ENCODE measurements at regions not wholly inside any gene's neighbourhood (a gene's known extent, or its start where the extent isn't known, plus 50 kb on each side); places are given as distances from the start of the nearest gene placed in this dataset.

DNA sequence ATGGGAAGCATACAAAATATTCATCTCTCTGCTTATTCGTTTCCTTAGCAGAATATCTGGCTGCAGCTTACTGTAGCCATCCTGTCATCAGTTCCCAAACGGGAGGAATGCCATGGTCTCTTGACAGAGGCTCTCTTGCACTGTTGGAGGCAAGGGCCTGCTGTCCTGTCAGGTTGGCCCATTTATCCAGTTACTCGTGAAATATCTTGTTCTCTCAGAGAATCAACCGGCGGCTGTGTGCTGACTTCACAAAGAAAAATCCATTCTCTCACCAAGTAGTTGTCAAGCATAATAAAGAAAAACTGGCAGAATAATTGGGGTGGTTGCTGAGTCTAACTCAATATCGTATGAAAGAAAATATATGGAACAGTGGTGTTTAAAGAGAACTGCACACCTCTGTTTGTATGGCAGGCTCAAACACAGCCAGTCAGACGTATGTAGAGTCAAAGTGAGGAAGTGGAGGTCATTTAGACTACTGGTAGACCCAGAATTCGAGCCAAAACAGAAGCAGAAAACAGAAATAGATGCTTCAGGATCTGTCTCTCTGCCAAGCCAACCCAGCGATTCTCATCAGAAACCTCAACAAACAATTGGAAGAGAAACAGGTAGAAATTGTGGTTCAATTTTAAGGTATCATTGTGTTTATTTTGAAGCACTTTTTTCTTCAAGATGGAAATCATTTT is 349.2 kb upstream of the PRKCQ start (continued):
- TF ChIP-seq, protein P1, sequence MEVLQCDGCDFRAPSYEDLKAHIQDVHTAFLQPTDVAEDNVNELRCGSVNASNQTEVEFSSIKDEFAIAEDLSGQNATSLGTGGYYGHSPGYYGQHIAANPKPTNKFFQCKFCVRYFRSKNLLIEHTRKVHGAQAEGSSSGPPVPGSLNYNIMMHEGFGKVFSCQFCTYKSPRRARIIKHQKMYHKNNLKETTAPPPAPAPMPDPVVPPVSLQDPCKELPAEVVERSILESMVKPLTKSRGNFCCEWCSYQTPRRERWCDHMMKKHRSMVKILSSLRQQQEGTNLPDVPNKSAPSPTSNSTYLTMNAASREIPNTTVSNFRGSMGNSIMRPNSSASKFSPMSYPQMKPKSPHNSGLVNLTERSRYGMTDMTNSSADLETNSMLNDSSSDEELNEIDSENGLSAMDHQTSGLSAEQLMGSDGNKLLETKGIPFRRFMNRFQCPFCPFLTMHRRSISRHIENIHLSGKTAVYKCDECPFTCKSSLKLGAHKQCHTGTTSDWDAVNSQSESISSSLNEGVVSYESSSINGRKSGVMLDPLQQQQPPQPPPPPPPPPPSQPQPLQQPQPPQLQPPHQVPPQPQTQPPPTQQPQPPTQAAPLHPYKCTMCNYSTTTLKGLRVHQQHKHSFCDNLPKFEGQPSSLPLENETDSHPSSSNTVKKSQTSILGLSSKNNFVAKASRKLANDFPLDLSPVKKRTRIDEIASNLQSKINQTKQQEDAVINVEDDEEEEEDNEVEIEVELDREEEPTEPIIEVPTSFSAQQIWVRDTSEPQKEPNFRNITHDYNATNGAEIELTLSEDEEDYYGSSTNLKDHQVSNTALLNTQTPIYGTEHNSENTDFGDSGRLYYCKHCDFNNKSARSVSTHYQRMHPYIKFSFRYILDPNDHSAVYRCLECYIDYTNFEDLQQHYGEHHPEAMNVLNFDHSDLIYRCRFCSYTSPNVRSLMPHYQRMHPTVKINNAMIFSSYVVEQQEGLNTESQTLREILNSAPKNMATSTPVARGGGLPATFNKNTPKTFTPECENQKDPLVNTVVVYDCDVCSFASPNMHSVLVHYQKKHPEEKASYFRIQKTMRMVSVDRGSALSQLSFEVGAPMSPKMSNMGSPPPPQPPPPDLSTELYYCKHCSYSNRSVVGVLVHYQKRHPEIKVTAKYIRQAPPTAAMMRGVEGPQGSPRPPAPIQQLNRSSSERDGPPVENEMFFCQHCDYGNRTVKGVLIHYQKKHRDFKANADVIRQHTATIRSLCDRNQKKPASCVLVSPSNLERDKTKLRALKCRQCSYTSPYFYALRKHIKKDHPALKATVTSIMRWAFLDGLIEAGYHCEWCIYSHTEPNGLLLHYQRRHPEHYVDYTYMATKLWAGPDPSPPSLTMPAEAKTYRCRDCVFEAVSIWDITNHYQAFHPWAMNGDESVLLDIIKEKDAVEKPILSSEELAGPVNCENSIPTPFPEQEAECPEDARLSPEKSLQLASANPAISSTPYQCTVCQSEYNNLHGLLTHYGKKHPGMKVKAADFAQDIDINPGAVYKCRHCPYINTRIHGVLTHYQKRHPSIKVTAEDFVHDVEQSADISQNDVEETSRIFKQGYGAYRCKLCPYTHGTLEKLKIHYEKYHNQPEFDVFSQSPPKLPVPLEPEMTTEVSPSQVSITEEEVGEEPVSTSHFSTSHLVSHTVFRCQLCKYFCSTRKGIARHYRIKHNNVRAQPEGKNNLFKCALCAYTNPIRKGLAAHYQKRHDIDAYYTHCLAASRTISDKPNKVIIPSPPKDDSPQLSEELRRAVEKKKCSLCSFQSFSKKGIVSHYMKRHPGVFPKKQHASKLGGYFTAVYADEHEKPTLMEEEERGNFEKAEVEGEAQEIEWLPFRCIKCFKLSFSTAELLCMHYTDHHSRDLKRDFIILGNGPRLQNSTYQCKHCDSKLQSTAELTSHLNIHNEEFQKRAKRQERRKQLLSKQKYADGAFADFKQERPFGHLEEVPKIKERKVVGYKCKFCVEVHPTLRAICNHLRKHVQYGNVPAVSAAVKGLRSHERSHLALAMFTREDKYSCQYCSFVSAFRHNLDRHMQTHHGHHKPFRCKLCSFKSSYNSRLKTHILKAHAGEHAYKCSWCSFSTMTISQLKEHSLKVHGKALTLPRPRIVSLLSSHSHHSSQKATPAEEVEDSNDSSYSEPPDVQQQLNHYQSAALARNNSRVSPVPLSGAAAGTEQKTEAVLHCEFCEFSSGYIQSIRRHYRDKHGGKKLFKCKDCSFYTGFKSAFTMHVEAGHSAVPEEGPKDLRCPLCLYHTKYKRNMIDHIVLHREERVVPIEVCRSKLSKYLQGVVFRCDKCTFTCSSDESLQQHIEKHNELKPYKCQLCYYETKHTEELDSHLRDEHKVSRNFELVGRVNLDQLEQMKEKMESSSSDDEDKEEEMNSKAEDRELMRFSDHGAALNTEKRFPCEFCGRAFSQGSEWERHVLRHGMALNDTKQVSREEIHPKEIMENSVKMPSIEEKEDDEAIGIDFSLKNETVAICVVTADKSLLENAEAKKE (CRISPR knock-in tag; IDR thresholded peaks at IDR 0.05): no peak
- TF ChIP-seq, protein P2, sequence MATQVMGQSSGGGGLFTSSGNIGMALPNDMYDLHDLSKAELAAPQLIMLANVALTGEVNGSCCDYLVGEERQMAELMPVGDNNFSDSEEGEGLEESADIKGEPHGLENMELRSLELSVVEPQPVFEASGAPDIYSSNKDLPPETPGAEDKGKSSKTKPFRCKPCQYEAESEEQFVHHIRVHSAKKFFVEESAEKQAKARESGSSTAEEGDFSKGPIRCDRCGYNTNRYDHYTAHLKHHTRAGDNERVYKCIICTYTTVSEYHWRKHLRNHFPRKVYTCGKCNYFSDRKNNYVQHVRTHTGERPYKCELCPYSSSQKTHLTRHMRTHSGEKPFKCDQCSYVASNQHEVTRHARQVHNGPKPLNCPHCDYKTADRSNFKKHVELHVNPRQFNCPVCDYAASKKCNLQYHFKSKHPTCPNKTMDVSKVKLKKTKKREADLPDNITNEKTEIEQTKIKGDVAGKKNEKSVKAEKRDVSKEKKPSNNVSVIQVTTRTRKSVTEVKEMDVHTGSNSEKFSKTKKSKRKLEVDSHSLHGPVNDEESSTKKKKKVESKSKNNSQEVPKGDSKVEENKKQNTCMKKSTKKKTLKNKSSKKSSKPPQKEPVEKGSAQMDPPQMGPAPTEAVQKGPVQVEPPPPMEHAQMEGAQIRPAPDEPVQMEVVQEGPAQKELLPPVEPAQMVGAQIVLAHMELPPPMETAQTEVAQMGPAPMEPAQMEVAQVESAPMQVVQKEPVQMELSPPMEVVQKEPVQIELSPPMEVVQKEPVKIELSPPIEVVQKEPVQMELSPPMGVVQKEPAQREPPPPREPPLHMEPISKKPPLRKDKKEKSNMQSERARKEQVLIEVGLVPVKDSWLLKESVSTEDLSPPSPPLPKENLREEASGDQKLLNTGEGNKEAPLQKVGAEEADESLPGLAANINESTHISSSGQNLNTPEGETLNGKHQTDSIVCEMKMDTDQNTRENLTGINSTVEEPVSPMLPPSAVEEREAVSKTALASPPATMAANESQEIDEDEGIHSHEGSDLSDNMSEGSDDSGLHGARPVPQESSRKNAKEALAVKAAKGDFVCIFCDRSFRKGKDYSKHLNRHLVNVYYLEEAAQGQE (IDR thresholded peaks at IDR 0.05; ENCODE audit: unreplicated experiment): no peak
- TF ChIP-seq STAT1 (IDR thresholded peaks at IDR 0.05; ENCODE audit: unreplicated experiment) (no peak), CREB1 (CRISPR knock-in tag; IDR thresholded peaks at IDR 0.05; ENCODE audit: low read depth) (no peak), EZH2phosphoT487 (IDR thresholded peaks at IDR 0.05; ENCODE audit: unreplicated experiment) (no peak), EZH2 (IDR thresholded peaks at IDR 0.05; ENCODE audit: low read depth, unreplicated experiment) (no peak), ZNF331 (CRISPR knock-in tag; IDR thresholded peaks at IDR 0.05; ENCODE audit: low read depth) (no peak)
- TF ChIP-seq, protein P3, sequence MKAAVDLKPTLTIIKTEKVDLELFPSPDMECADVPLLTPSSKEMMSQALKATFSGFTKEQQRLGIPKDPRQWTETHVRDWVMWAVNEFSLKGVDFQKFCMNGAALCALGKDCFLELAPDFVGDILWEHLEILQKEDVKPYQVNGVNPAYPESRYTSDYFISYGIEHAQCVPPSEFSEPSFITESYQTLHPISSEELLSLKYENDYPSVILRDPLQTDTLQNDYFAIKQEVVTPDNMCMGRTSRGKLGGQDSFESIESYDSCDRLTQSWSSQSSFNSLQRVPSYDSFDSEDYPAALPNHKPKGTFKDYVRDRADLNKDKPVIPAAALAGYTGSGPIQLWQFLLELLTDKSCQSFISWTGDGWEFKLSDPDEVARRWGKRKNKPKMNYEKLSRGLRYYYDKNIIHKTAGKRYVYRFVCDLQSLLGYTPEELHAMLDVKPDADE (IDR thresholded peaks at IDR 0.05): no peak
